HEK293 (cell line): ENCODE measurements at regions not wholly inside any gene's neighbourhood (a gene's known extent, or its start where the extent isn't known, plus 50 kb on each side); places are given as distances from the start of the nearest gene placed in this dataset.

Experiments used
- CTCF ChIA-PET: fragments of 350-600 bp; formaldehyde crosslinking; extraction: SDS; loops from one replicate; lab custom pipeline; 2021; ENCODE audit warnings: antibody characterized with exemption; lab: Yijun Ruan, JAX
- POLR2A ChIA-PET: fragments of 300-600 bp; formaldehyde crosslinking; extraction: SDS; loops from one replicate; lab custom pipeline; 2020; ENCODE audit warnings: antibody characterized with exemption, inconsistent platforms; lab: Yijun Ruan, JAX
- H3K27ac ChIP-seq: fragments of 200-500 bp; sonication (Bioruptor generic); 2 replicates; pipeline ENCODE4 v1.5.1; 2014; ENCODE audit warnings: low read depth, low read length, control low read depth, inconsistent platforms; ENCODE audit errors: extremely low read depth
- H3K36me3 ChIP-seq, 2 experiments: fragments of 200-500 bp in 1 of 2; sonication (Bioruptor generic) in 1 of 2; 1 replicate in 1 of 2; 2 replicates in 1 of 2; pipeline ENCODE4 v1.5.1; 2014 to 2017; ENCODE audit warnings: inconsistent platforms in 2 of 2, low read length in 2 of 2; ENCODE audit not compliant: control insufficient read depth in 2 of 2, insufficient read depth in 1 of 2
- H3K4me1 ChIP-seq: fragments of 200-500 bp; sonication (Bioruptor generic); 2 replicates; pipeline ENCODE4 v1.5.1; 2014; ENCODE audit warnings: mild to moderate bottlenecking, low read length, inconsistent platforms; ENCODE audit not compliant: control insufficient read depth, insufficient read depth
- H3K4me3 ChIP-seq: 2 replicates; pipeline ENCODE4 v1.5.1; 2011; ENCODE audit warnings: low read depth, mild to moderate bottlenecking, control low read depth, low read length, moderate library complexity
- H3K9me3 ChIP-seq: fragments of 200-500 bp; sonication (Bioruptor generic); 2 replicates; pipeline ENCODE4 v1.5.1; 2014; ENCODE audit warnings: low read depth, low read length, inconsistent platforms; ENCODE audit not compliant: control insufficient read depth, insufficient read depth
- ATF2 ChIP-seq: fragments of 450-650 bp; formaldehyde crosslinking; IDR thresholded peaks from 2 replicates; pipeline ENCODE4 v1.5.1; 2016; ENCODE audit warnings: missing biosample characterization, missing genetic modification characterization, low read depth
- BCL11B ChIP-seq: fragments of 450-650 bp; formaldehyde crosslinking; IDR thresholded peaks from 2 replicates; pipeline ENCODE4 v1.5.1; 2016; ENCODE audit warnings: low read depth, missing biosample characterization, missing genetic modification characterization
- EGR2 ChIP-seq: fragments of 450-650 bp; formaldehyde crosslinking; IDR thresholded peaks from 2 replicates; pipeline ENCODE4 v1.5.1; 2016; ENCODE audit warnings: low read depth, missing biosample characterization, missing genetic modification characterization
- KLF1 ChIP-seq: fragments of 450-650 bp; formaldehyde crosslinking; IDR thresholded peaks from 2 replicates; pipeline ENCODE4 v1.5.1; 2016; ENCODE audit warnings: missing biosample characterization, missing genetic modification characterization
- KLF7 ChIP-seq: fragments of 450-650 bp; formaldehyde crosslinking; IDR thresholded peaks from 2 replicates; pipeline ENCODE4 v1.5.1; 2016; ENCODE audit warnings: missing biosample characterization, missing genetic modification characterization, borderline replicate concordance
- MEIS1 ChIP-seq: sonication (generic); formaldehyde crosslinking; IDR thresholded peaks from 2 replicates; pipeline ENCODE4 v1.8.1; 2022; ENCODE audit warnings: missing genetic modification reagents, mild to moderate bottlenecking, borderline replicate concordance
- WT1 ChIP-seq: fragments of 450-650 bp; formaldehyde crosslinking; IDR thresholded peaks from 2 replicates; pipeline ENCODE4 v1.5.1; 2016; ENCODE audit warnings: missing biosample characterization, missing genetic modification characterization
- ZBTB20 ChIP-seq: fragments of 450-650 bp; formaldehyde crosslinking; IDR thresholded peaks from 2 replicates; pipeline ENCODE4 v1.5.1; 2016; ENCODE audit warnings: missing biosample characterization, missing genetic modification characterization
- ZBTB48 ChIP-seq: fragments of 450-650 bp; formaldehyde crosslinking; IDR thresholded peaks from 2 replicates; pipeline ENCODE4 v1.5.1; 2016; ENCODE audit warnings: missing biosample characterization, missing genetic modification characterization
- ZBTB8A ChIP-seq: fragments of 450-650 bp; formaldehyde crosslinking; IDR thresholded peaks from 2 replicates; pipeline ENCODE4 v1.5.1; 2016; ENCODE audit warnings: missing biosample characterization, missing genetic modification characterization
- ZNF114 ChIP-seq: fragments of 450-650 bp; formaldehyde crosslinking; IDR thresholded peaks from 2 replicates; pipeline ENCODE4 v1.5.0; 2017; ENCODE audit warnings: missing biosample characterization, missing genetic modification characterization
- ZNF23 ChIP-seq: fragments of 450-650 bp; formaldehyde crosslinking; IDR thresholded peaks from 2 replicates; pipeline ENCODE4 v1.5.1; 2016; ENCODE audit warnings: missing biosample characterization, missing genetic modification characterization, borderline replicate concordance
- ZNF24 ChIP-seq: fragments of 450-650 bp; formaldehyde crosslinking; IDR thresholded peaks from 2 replicates; pipeline ENCODE4 v1.5.1; 2016; ENCODE audit warnings: missing biosample characterization, missing genetic modification characterization
- ZNF324 ChIP-seq: fragments of 450-650 bp; formaldehyde crosslinking; IDR thresholded peaks from 2 replicates; pipeline ENCODE4 v1.5.1; 2016; ENCODE audit warnings: missing biosample characterization, missing genetic modification characterization
- ZNF335 ChIP-seq: fragments of 450-650 bp; formaldehyde crosslinking; conservative IDR thresholded peaks from 2 replicates; pipeline ENCODE4 v1.5.1; 2016; ENCODE audit warnings: missing biosample characterization, missing genetic modification characterization
- ZNF350 ChIP-seq: fragments of 450-650 bp; formaldehyde crosslinking; IDR thresholded peaks from 2 replicates; pipeline ENCODE4 v1.5.0; 2017; ENCODE audit warnings: missing biosample characterization, mild to moderate bottlenecking, missing genetic modification characterization
- ZNF366 ChIP-seq: fragments of 450-650 bp; formaldehyde crosslinking; conservative IDR thresholded peaks from 2 replicates; pipeline ENCODE4 v1.5.1; 2016; ENCODE audit warnings: missing biosample characterization, missing genetic modification characterization
- ZNF433 ChIP-seq: fragments of 450-650 bp; formaldehyde crosslinking; IDR thresholded peaks from 2 replicates; pipeline ENCODE4 v1.5.1; 2016; ENCODE audit warnings: missing biosample characterization, missing genetic modification characterization, low read depth
- ZNF621 ChIP-seq: fragments of 450-650 bp; formaldehyde crosslinking; IDR thresholded peaks from 2 replicates; pipeline ENCODE4 v1.5.1; 2017; ENCODE audit warnings: missing biosample characterization, missing genetic modification characterization
- ZNF658 ChIP-seq: fragments of 450-650 bp; formaldehyde crosslinking; IDR thresholded peaks from 2 replicates; pipeline ENCODE4; 2016; ENCODE audit warnings: missing biosample characterization, missing genetic modification characterization
- ZNF660 ChIP-seq: fragments of 450-650 bp; IDR thresholded peaks from 2 replicates; pipeline ENCODE4 v1.5.1; 2018; ENCODE audit warnings: missing biosample characterization, mild to moderate bottlenecking, missing genetic modification characterization
- ZNF670 ChIP-seq: fragments of 450-650 bp; formaldehyde crosslinking; IDR thresholded peaks from 2 replicates; pipeline ENCODE4 v1.5.1; 2016; ENCODE audit warnings: missing biosample characterization, missing genetic modification characterization, low read depth
- ZNF837 ChIP-seq: fragments of 450-650 bp; formaldehyde crosslinking; IDR thresholded peaks from 2 replicates; pipeline ENCODE4 v1.5.1; 2016; ENCODE audit warnings: missing biosample characterization, missing genetic modification characterization
- TF ChIP-seq, protein P1 (sequence below): fragments of 450-650 bp; formaldehyde crosslinking; IDR thresholded peaks from 2 replicates; pipeline ENCODE4 v1.5.1; 2016; ENCODE audit warnings: missing biosample characterization, missing genetic modification characterization
- TF ChIP-seq, protein P2 (sequence below): fragments of 450-650 bp; formaldehyde crosslinking; IDR thresholded peaks from 2 replicates; pipeline ENCODE4 v1.5.1; 2016; ENCODE audit warnings: missing biosample characterization, missing genetic modification characterization
- TF ChIP-seq, protein P3 (sequence below): fragments of 450-650 bp; formaldehyde crosslinking; IDR thresholded peaks from 2 replicates; pipeline ENCODE4 v1.5.1; 2016; ENCODE audit warnings: missing biosample characterization, missing genetic modification characterization

- TF ChIP-seq ZBTB48 (tag by site-specific recombination) = no peak
- TF ChIP-seq EGR2 (tag by site-specific recombination) = no peak
- no peak for TF ChIP-seq ZNF24
- TF ChIP-seq KLF1 (tag by site-specific recombination) = no peak
- TF ChIP-seq ATF2 (tag by site-specific recombination) = no peak
- no peak for TF ChIP-seq ZNF621 (tag by site-specific recombination)
- TF ChIP-seq ZNF670 (tag by site-specific recombination) = no peak
- no peak for TF ChIP-seq WT1 (tag by site-specific recombination)
- no peak for TF ChIP-seq ZBTB8A
- TF ChIP-seq, protein P1, sequence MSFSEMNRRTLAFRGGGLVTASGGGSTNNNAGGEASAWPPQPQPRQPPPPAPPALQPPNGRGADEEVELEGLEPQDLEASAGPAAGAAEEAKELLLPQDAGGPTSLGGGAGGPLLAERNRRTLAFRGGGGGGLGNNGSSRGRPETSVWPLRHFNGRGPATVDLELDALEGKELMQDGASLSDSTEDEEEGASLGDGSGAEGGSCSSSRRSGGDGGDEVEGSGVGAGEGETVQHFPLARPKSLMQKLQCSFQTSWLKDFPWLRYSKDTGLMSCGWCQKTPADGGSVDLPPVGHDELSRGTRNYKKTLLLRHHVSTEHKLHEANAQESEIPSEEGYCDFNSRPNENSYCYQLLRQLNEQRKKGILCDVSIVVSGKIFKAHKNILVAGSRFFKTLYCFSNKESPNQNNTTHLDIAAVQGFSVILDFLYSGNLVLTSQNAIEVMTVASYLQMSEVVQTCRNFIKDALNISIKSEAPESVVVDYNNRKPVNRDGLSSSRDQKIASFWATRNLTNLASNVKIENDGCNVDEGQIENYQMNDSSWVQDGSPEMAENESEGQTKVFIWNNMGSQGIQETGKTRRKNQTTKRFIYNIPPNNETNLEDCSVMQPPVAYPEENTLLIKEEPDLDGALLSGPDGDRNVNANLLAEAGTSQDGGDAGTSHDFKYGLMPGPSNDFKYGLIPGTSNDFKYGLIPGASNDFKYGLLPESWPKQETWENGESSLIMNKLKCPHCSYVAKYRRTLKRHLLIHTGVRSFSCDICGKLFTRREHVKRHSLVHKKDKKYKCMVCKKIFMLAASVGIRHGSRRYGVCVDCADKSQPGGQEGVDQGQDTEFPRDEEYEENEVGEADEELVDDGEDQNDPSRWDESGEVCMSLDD (tag by site-specific recombination) = no peak
- TF ChIP-seq ZNF660 (tag by site-specific recombination) = no peak
- TF ChIP-seq ZNF324 (tag by site-specific recombination) = no peak
- no peak for TF ChIP-seq BCL11B (tag by site-specific recombination)
- no peak for TF ChIP-seq KLF7 (tag by site-specific recombination)
- CTCF ChIA-PET = interaction anchor here (0.8 to 1.9 kb wide), 2 partner anchors 16 to 48 kb away, joined by 3 to 12 read pairs; no protein-coding TSS in a partner anchor
- POLR2A ChIA-PET = no interaction called here
Measured at GRCh38 chr11:112539741-112540140, 279.1 kb upstream of the PLET1 start.

GRCh38 chr11:112540261-112540660, 279.6 kb upstream of the PLET1 start:
- Histone ChIP-seq H3K4me3 (no peak overlapping the region), H3K9me3 (no peaks in the 10 kb centered on the region), H3K4me1 (no peaks in the 10 kb centered on the region), H3K36me3 (no peaks in the 10 kb centered on the region), H3K27ac (no peak overlapping the region)
- ChIA-PET CTCF (interaction anchor here (0.8 to 1.9 kb wide), 2 partner anchors 16 to 48 kb away, joined by 3 to 12 read pairs; no protein-coding TSS in a partner anchor), POLR2A (no interaction called here)
- TF ChIP-seq KLF1 (tag by site-specific recombination) = no peak
- TF ChIP-seq ZNF350 (tag by site-specific recombination) = no peak
- no peak for TF ChIP-seq MEIS1 (CRISPR knock-in tag)
- no peak for TF ChIP-seq ZNF837 (tag by site-specific recombination)
- TF ChIP-seq ZNF658 (tag by site-specific recombination) = no peak
- no peak for TF ChIP-seq ZNF335
- TF ChIP-seq, protein P2, sequence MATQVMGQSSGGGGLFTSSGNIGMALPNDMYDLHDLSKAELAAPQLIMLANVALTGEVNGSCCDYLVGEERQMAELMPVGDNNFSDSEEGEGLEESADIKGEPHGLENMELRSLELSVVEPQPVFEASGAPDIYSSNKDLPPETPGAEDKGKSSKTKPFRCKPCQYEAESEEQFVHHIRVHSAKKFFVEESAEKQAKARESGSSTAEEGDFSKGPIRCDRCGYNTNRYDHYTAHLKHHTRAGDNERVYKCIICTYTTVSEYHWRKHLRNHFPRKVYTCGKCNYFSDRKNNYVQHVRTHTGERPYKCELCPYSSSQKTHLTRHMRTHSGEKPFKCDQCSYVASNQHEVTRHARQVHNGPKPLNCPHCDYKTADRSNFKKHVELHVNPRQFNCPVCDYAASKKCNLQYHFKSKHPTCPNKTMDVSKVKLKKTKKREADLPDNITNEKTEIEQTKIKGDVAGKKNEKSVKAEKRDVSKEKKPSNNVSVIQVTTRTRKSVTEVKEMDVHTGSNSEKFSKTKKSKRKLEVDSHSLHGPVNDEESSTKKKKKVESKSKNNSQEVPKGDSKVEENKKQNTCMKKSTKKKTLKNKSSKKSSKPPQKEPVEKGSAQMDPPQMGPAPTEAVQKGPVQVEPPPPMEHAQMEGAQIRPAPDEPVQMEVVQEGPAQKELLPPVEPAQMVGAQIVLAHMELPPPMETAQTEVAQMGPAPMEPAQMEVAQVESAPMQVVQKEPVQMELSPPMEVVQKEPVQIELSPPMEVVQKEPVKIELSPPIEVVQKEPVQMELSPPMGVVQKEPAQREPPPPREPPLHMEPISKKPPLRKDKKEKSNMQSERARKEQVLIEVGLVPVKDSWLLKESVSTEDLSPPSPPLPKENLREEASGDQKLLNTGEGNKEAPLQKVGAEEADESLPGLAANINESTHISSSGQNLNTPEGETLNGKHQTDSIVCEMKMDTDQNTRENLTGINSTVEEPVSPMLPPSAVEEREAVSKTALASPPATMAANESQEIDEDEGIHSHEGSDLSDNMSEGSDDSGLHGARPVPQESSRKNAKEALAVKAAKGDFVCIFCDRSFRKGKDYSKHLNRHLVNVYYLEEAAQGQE (tag by site-specific recombination) = no peak
- no peak for TF ChIP-seq ZNF433 (tag by site-specific recombination)
- no peak for TF ChIP-seq ZBTB20
- TF ChIP-seq, protein P3, sequence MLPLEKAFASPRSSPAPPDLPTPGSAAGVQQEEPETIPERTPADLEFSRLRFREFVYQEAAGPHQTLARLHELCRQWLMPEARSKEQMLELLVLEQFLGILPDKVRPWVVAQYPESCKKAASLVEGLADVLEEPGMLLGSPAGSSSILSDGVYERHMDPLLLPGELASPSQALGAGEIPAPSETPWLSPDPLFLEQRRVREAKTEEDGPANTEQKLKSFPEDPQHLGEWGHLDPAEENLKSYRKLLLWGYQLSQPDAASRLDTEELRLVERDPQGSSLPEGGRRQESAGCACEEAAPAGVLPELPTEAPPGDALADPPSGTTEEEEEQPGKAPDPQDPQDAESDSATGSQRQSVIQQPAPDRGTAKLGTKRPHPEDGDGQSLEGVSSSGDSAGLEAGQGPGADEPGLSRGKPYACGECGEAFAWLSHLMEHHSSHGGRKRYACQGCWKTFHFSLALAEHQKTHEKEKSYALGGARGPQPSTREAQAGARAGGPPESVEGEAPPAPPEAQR (tag by site-specific recombination) = no peak
- no peak for TF ChIP-seq ZNF23
- no peak for TF ChIP-seq ZNF366 (tag by site-specific recombination)
- no peak for TF ChIP-seq ZNF114 (tag by site-specific recombination)

More at GRCh38 chr11:112539741-112540140, 279.1 kb upstream of the PLET1 start:
- H3K27ac ChIP-seq = no peak overlapping the region
- no peaks in the 10 kb centered on the region for H3K9me3 ChIP-seq
- H3K4me1 ChIP-seq = no peaks in the 10 kb centered on the region
- no peaks in the 10 kb centered on the region for H3K36me3 ChIP-seq
- no peak overlapping the region for H3K4me3 ChIP-seq
